H9 (cell line): ENCODE measurements at regions not wholly inside any gene's neighbourhood (a gene's known extent, or its start where the extent isn't known, plus 50 kb on each side); places are given as distances from the start of the nearest gene placed in this dataset.

Experiments used
- DNase-seq: peaks from one replicate; pipeline ENCODE4 v3.0.0-alpha.2; 2017
- H2AFZ ChIP-seq: one replicate; pipeline ENCODE4 v1.6.1; 2013; ENCODE audit warnings: mild to moderate bottlenecking, low read length, control low read depth, moderate library complexity
- H2AK5ac ChIP-seq: 2 replicates; pipeline ENCODE4 v1.6.1; 2013; ENCODE audit warnings: low read length, control low read depth, mixed read lengths; ENCODE audit not compliant: insufficient read length
- H2BK120ac ChIP-seq: one replicate; pipeline ENCODE4 v1.6.1; 2013; ENCODE audit warnings: low read depth, mild to moderate bottlenecking, low read length, control low read depth, inconsistent platforms; ENCODE audit not compliant: poor library complexity, severe bottlenecking
- H2BK12ac ChIP-seq: 2 replicates; pipeline ENCODE4 v1.6.1; 2013; ENCODE audit warnings: low read length, control low read depth, mixed read lengths, low read depth; ENCODE audit not compliant: insufficient read length
- H2BK15ac ChIP-seq: 2 replicates; pipeline ENCODE4 v1.6.1; 2013; ENCODE audit warnings: low read depth, low read length, control low read depth
- H2BK20ac ChIP-seq: one replicate; pipeline ENCODE4 v1.6.1; 2013; ENCODE audit warnings: low read depth, mild to moderate bottlenecking, low read length, control low read depth, inconsistent platforms; ENCODE audit not compliant: poor library complexity, severe bottlenecking
- H2BK5ac ChIP-seq: 2 replicates; pipeline ENCODE4 v1.6.1; 2013; ENCODE audit warnings: low read length, control low read depth, mixed read lengths; ENCODE audit not compliant: insufficient read length
- H3K14ac ChIP-seq: 2 replicates; pipeline ENCODE4 v1.6.1; 2013; ENCODE audit warnings: low read length, control low read depth; ENCODE audit not compliant: insufficient read depth
- H3K18ac ChIP-seq: 2 replicates; pipeline ENCODE4 v1.6.1; 2013; ENCODE audit warnings: low read depth, mild to moderate bottlenecking, mixed read lengths, low read length, control low read depth; ENCODE audit not compliant: insufficient read length
- H3K23ac ChIP-seq: 2 replicates; pipeline ENCODE4 v1.6.1; 2013; ENCODE audit warnings: low read length, control low read depth, mixed read lengths, low read depth; ENCODE audit not compliant: insufficient read length
- H3K23me2 ChIP-seq: 2 replicates; pipeline ENCODE4 v1.6.1; 2013; ENCODE audit warnings: low read depth, mild to moderate bottlenecking, mixed read lengths, low read length, control low read depth; ENCODE audit not compliant: insufficient read length, poor library complexity, severe bottlenecking
- H3K27ac ChIP-seq: 2 replicates; pipeline ENCODE4 v1.5.1; 2013; ENCODE audit warnings: low read length, control low read depth, mixed read lengths, low read depth; ENCODE audit not compliant: insufficient read length
- H3K27me3 ChIP-seq: 2 replicates; pipeline ENCODE4 v1.6.1; 2013; ENCODE audit warnings: low read length, control low read depth, inconsistent platforms; ENCODE audit not compliant: insufficient read depth
- H3K4ac ChIP-seq: 2 replicates; pipeline ENCODE4 v1.6.1; 2013; ENCODE audit warnings: low read depth, mild to moderate bottlenecking, control low read depth, inconsistent platforms, low read length, moderate library complexity
- H3K4me1 ChIP-seq: 2 replicates; pipeline ENCODE4 v1.6.1; 2013; ENCODE audit warnings: low read length, control low read depth, inconsistent platforms; ENCODE audit not compliant: insufficient read depth
- H3K4me2 ChIP-seq: 2 replicates; pipeline ENCODE4 v1.6.1; 2013; ENCODE audit warnings: low read length, control low read depth, mixed read lengths; ENCODE audit not compliant: insufficient read length, insufficient read depth
- H3K56ac ChIP-seq: 2 replicates; pipeline ENCODE4 v1.6.1; 2013; ENCODE audit warnings: low read depth, mild to moderate bottlenecking, mixed read lengths, low read length, control low read depth; ENCODE audit not compliant: insufficient read length
- H3K79me1 ChIP-seq: 2 replicates; pipeline ENCODE4 v1.6.1; 2013; ENCODE audit warnings: low read depth, mild to moderate bottlenecking, moderate library complexity, low read length, control low read depth, inconsistent platforms; ENCODE audit not compliant: insufficient read depth, poor library complexity, severe bottlenecking
- H3K79me2 ChIP-seq: 2 replicates; pipeline ENCODE4 v1.6.1; 2013; ENCODE audit warnings: low read length, control low read depth, inconsistent platforms; ENCODE audit not compliant: insufficient read depth
- H3K9ac ChIP-seq: 2 replicates; pipeline ENCODE4 v1.6.1; 2013; ENCODE audit warnings: low read length, control low read depth, mixed read lengths; ENCODE audit not compliant: insufficient read length; ENCODE audit errors: extremely low read depth
- H3K9me3 ChIP-seq: one replicate; pipeline ENCODE4 v1.6.1; 2013; ENCODE audit warnings: low read depth, low read length, inconsistent platforms; ENCODE audit not compliant: control insufficient read depth
- H3T11ph ChIP-seq: one replicate; pipeline ENCODE4 v1.6.1; 2013; ENCODE audit warnings: mild to moderate bottlenecking, low read length, control low read depth, inconsistent platforms
- H4K20me1 ChIP-seq: one replicate; pipeline ENCODE4 v1.6.1; 2013; ENCODE audit not compliant: control insufficient read depth, insufficient read length, insufficient read depth
- H4K5ac ChIP-seq: 2 replicates; pipeline ENCODE4 v1.6.1; 2013; ENCODE audit warnings: low read depth, mild to moderate bottlenecking, mixed read lengths, low read length, control low read depth; ENCODE audit not compliant: insufficient read length
- H4K8ac ChIP-seq: replicated peaks from 2 replicates; pipeline ENCODE4 v1.6.1; 2013; ENCODE audit warnings: low read length, control low read depth, mixed read lengths, low read depth; ENCODE audit not compliant: insufficient read length
- H4K91ac ChIP-seq: 2 replicates; pipeline ENCODE4 v1.6.1; 2013; ENCODE audit warnings: low read depth, mild to moderate bottlenecking, moderate library complexity, mixed read lengths, low read length, control low read depth; ENCODE audit not compliant: insufficient read length
- H3K27ac Mint-ChIP-seq, 3 experiments: 2 replicates in 2 of 3; 3 replicates in 1 of 3; pipeline ENCODE4 v1.8.0; 2020 to 2021; ENCODE audit warnings: mixed read lengths in 3 of 3, mild to moderate bottlenecking in 1 of 3, moderate library complexity in 1 of 3
- H3K27me3 Mint-ChIP-seq: 2 replicates; pipeline ENCODE4 v1.8.0; 2021; ENCODE audit warnings: low read depth, mild to moderate bottlenecking, moderate library complexity, mixed read lengths
- H3K36me3 Mint-ChIP-seq, 3 experiments: 2 replicates in 2 of 3; 3 replicates in 1 of 3; pipeline ENCODE4 v1.8.0; 2020 to 2021; ENCODE audit warnings: low read depth in 3 of 3, mixed read lengths in 3 of 3; ENCODE audit not compliant: insufficient read depth in 1 of 3
- H3K4me1 Mint-ChIP-seq, 2 experiments: 2 replicates each; pipeline ENCODE4 v1.8.0; 2020; ENCODE audit warnings: mixed read lengths in 2 of 2
- H3K4me3 Mint-ChIP-seq, 2 experiments: 2 replicates in 1 of 2; 3 replicates in 1 of 2; pipeline ENCODE4 v1.8.0; 2020 to 2021; ENCODE audit warnings: mild to moderate bottlenecking in 2 of 2, mixed read lengths in 2 of 2, moderate library complexity in 1 of 2
- H3K9me3 Mint-ChIP-seq, 2 experiments: 2 replicates in 1 of 2; 3 replicates in 1 of 2; pipeline ENCODE4 v1.8.0; 2020; ENCODE audit warnings: mild to moderate bottlenecking in 2 of 2, mixed read lengths in 2 of 2, moderate library complexity in 1 of 2
- WGBS: extraction: QIAGEN DNeasy Blood & Tissue Kit; methylation state at CpG from one replicate; pipeline ENCODE4 v1.1.7; 2013; ENCODE audit warnings: missing lambda C conversion rate, low lambda C conversion rate, mixed read lengths; ENCODE audit not compliant: insufficient read length; ENCODE audit errors: extremely low coverage; 5-methylcytosine and 5-hydroxymethylcytosine counted together
- TF ChIP-seq, protein P1 (sequence below): fragments of 200-600 bp; sonication (generic); conservative IDR thresholded peaks from 3 replicates; pipeline ENCODE4 v1.8.0; 2021; ENCODE audit warnings: antibody characterized with exemption, mild to moderate bottlenecking

DNA sequence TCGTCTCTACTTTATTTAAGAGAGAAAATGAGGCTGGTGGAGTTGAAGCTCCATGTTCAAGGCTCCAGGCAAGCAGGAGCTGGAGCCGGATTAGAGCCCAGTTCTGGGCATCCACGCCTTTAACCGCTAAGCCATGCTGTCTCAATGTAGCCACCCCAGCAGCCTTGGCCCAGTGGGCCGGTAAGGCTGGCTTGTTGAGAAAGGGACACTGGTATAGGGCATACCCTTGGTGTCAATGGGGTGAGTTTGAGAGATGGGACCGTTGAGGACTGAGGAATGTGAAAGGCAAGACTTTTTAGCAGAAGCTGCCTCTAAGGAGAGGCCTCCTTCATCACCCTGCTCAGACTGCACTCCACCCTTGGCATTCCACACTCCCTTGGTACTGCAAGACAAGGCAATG is 147.4 kb downstream of the CYLD start:
- peaks cover 12 to 14% of the 10 kb centered on the region in 2 experiments for H3K4me1 Mint-ChIP-seq
- Histone ChIP-seq H3K9ac (no peak overlapping the region), H3K4me1 (peaks cover 6% of the 10 kb centered on the region; the same call in 1 of the 2 replicates), H3K14ac (no peak overlapping the region), H4K20me1 (no peaks in the 10 kb centered on the region), H3K27ac (no peak overlapping the region), H4K5ac (no peak overlapping the region), H3K9me3 (no peaks in the 10 kb centered on the region), H2BK12ac (no peak overlapping the region), H2BK20ac (no peak overlapping the region), H2BK120ac (no peak overlapping the region), H3K4me2 (no peak overlapping the region), H3K18ac (no peak overlapping the region), H3K56ac (no peak overlapping the region), H3K23me2 (no peaks in the 10 kb centered on the region), H3K79me1 (no peaks in the 10 kb centered on the region), H2BK5ac (no peak overlapping the region), H3K79me2 (no peaks in the 10 kb centered on the region), H3T11ph (no peak overlapping the region), H2AK5ac (no peak overlapping the region), H2AFZ (no peak overlapping the region), H3K23ac (no peak overlapping the region), H4K8ac (no peak overlapping the region), H2BK15ac (no peak overlapping the region), H4K91ac (no peak overlapping the region), H3K27me3 (no peaks in the 10 kb centered on the region), H3K4ac (no peak overlapping the region)
- no peaks in the 10 kb centered on the region for H3K36me3 Mint-ChIP-seq
- H3K4me3 Mint-ChIP-seq = no peak overlapping the region
- WGBS = no CpG with 5 or more reads among the region's 6 CpGs
- peaks cover 0 to 2% of the 10 kb centered on the region in 2 experiments; a peak in 2 of 5 replicates for H3K9me3 Mint-ChIP-seq
- H3K27ac Mint-ChIP-seq = no peak overlapping the region
- TF ChIP-seq, protein P1, sequence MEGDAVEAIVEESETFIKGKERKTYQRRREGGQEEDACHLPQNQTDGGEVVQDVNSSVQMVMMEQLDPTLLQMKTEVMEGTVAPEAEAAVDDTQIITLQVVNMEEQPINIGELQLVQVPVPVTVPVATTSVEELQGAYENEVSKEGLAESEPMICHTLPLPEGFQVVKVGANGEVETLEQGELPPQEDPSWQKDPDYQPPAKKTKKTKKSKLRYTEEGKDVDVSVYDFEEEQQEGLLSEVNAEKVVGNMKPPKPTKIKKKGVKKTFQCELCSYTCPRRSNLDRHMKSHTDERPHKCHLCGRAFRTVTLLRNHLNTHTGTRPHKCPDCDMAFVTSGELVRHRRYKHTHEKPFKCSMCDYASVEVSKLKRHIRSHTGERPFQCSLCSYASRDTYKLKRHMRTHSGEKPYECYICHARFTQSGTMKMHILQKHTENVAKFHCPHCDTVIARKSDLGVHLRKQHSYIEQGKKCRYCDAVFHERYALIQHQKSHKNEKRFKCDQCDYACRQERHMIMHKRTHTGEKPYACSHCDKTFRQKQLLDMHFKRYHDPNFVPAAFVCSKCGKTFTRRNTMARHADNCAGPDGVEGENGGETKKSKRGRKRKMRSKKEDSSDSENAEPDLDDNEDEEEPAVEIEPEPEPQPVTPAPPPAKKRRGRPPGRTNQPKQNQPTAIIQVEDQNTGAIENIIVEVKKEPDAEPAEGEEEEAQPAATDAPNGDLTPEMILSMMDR = no peak
- peaks cover 4% of the 10 kb centered on the region for H3K27me3 Mint-ChIP-seq
- DNase-seq = no peak
